HEK293 (cell line): ENCODE measurements at regions not wholly inside any gene's neighbourhood (a gene's known extent, or its start where the extent isn't known, plus 50 kb on each side); places are given as distances from the start of the nearest gene placed in this dataset.
"Not testable (repeated sequence)": the region's sequence is repeated elsewhere in the genome, so short reads cannot be mapped to it uniquely, and the experiment has no call there.

Source experiments
- CTCF ChIA-PET: fragments of 350-600 bp; formaldehyde crosslinking; extraction: SDS; loops from one replicate; lab custom pipeline; 2021; ENCODE audit warnings: antibody characterized with exemption; lab: Yijun Ruan, JAX
- POLR2A ChIA-PET: fragments of 300-600 bp; formaldehyde crosslinking; extraction: SDS; loops from one replicate; lab custom pipeline; 2020; ENCODE audit warnings: antibody characterized with exemption, inconsistent platforms; lab: Yijun Ruan, JAX
- H3K27ac ChIP-seq: fragments of 200-500 bp; sonication (Bioruptor generic); 2 replicates; pipeline ENCODE4 v1.5.1; 2014; ENCODE audit warnings: low read depth, low read length, control low read depth, inconsistent platforms; ENCODE audit errors: extremely low read depth
- H3K36me3 ChIP-seq, 2 experiments: fragments of 200-500 bp in 1 of 2; sonication (Bioruptor generic) in 1 of 2; 1 replicate in 1 of 2; 2 replicates in 1 of 2; pipeline ENCODE4 v1.5.1; 2014 to 2017; ENCODE audit warnings: inconsistent platforms in 2 of 2, low read length in 2 of 2; ENCODE audit not compliant: control insufficient read depth in 2 of 2, insufficient read depth in 1 of 2
- H3K4me1 ChIP-seq: fragments of 200-500 bp; sonication (Bioruptor generic); 2 replicates; pipeline ENCODE4 v1.5.1; 2014; ENCODE audit warnings: mild to moderate bottlenecking, low read length, inconsistent platforms; ENCODE audit not compliant: control insufficient read depth, insufficient read depth
- H3K4me3 ChIP-seq: 2 replicates; pipeline ENCODE4 v1.5.1; 2011; ENCODE audit warnings: low read depth, mild to moderate bottlenecking, control low read depth, low read length, moderate library complexity
- H3K9me3 ChIP-seq: fragments of 200-500 bp; sonication (Bioruptor generic); 2 replicates; pipeline ENCODE4 v1.5.1; 2014; ENCODE audit warnings: low read depth, low read length, inconsistent platforms; ENCODE audit not compliant: control insufficient read depth, insufficient read depth
- ZNF654 ChIP-seq: fragments of 450-650 bp; formaldehyde crosslinking; IDR thresholded peaks from 2 replicates; pipeline ENCODE4 v1.5.1; 2016; ENCODE audit warnings: low read depth, missing biosample characterization, missing genetic modification characterization

GRCh38 chrX:89350024-89350423, 571.7 kb upstream of the TGIF2LX start:
- H3K4me3 ChIP-seq, H3K9me3 ChIP-seq, CTCF ChIA-PET, H3K4me1 ChIP-seq, H3K36me3 ChIP-seq, POLR2A ChIA-PET, H3K27ac ChIP-seq: not testable (repeated sequence)
- peak; percentile 9; the same call in 1 of the 2 replicates for TF ChIP-seq ZNF654 (tag by site-specific recombination)

GRCh38 chrX:89369904-89370303, 551.8 kb upstream of the TGIF2LX start:
- H3K4me1 ChIP-seq, H3K36me3 ChIP-seq, CTCF ChIA-PET, POLR2A ChIA-PET, H3K4me3 ChIP-seq, H3K9me3 ChIP-seq, H3K27ac ChIP-seq: not testable (repeated sequence)

- POLR2A ChIA-PET, CTCF ChIA-PET, H3K27ac ChIP-seq, H3K36me3 ChIP-seq, H3K4me3 ChIP-seq, H3K9me3 ChIP-seq, H3K4me1 ChIP-seq: not testable (repeated sequence)
Observed at GRCh38 chrX:89393004-89393403, 528.7 kb upstream of the TGIF2LX start.

GRCh38 chrX:89402818-89403217, 518.9 kb upstream of the TGIF2LX start:
- POLR2A ChIA-PET, H3K36me3 ChIP-seq, H3K27ac ChIP-seq, H3K9me3 ChIP-seq, H3K4me3 ChIP-seq, H3K4me1 ChIP-seq, CTCF ChIA-PET: not testable (repeated sequence)

- H3K27ac ChIP-seq, CTCF ChIA-PET, H3K36me3 ChIP-seq, H3K4me1 ChIP-seq, H3K4me3 ChIP-seq, POLR2A ChIA-PET, H3K9me3 ChIP-seq: not testable (repeated sequence)
Observed at GRCh38 chrX:89405148-89405547, 516.6 kb upstream of the TGIF2LX start.

- POLR2A ChIA-PET, H3K4me3 ChIP-seq, H3K27ac ChIP-seq, CTCF ChIA-PET, H3K4me1 ChIP-seq, H3K36me3 ChIP-seq, H3K9me3 ChIP-seq: not testable (repeated sequence)
Observed at GRCh38 chrX:89416930-89417329, 504.8 kb upstream of the TGIF2LX start.

GRCh38 chrX:89432652-89433231, 489.0 kb upstream of the TGIF2LX start:
- H3K4me1 ChIP-seq, H3K4me3 ChIP-seq, H3K27ac ChIP-seq, CTCF ChIA-PET, POLR2A ChIA-PET, H3K9me3 ChIP-seq, H3K36me3 ChIP-seq: not testable (repeated sequence)
